GM19035 (cell line): ENCODE measurements at regions not wholly inside any gene's neighbourhood (a gene's known extent, or its start where the extent isn't known, plus 50 kb on each side); places are given as distances from the start of the nearest gene placed in this dataset.

Experiments used
- ATAC-seq: cut with Tn5 transposase; IDR thresholded peaks from one replicate; pipeline ENCODE4 v1.9.1; 2021; ENCODE audit not compliant: unreplicated experiment

- ATAC-seq = no peak
Measured at GRCh38 chr2:204470621-204471196, 74.6 kb upstream of the PARD3B start.

- no peak for ATAC-seq
Measured at GRCh38 chr2:204472375-204472774, 72.9 kb upstream of the PARD3B start.

GRCh38 chr2:204473224-204473623 is 72.1 kb upstream of the PARD3B start:
- ATAC-seq = no peak

- no peak for ATAC-seq
Measured at GRCh38 chr2:204475399-204475798, 69.9 kb upstream of the PARD3B start.

- ATAC-seq = no peak
Measured at GRCh38 chr2:204477358-204477950, 67.8 kb upstream of the PARD3B start.

GRCh38 chr2:204479557-204479956 is 65.7 kb upstream of the PARD3B start:
- no peak for ATAC-seq

- ATAC-seq = no peak
Measured at GRCh38 chr2:204480676-204481075, 64.6 kb upstream of the PARD3B start.

GRCh38 chr2:204483608-204484081 is 61.6 kb upstream of the PARD3B start:
- ATAC-seq = no peak

- ATAC-seq = no peak
Measured at GRCh38 chr2:204486321-204486720, 59.0 kb upstream of the PARD3B start.

- no peak for ATAC-seq
Measured at GRCh38 chr2:204486805-204487204, 58.5 kb upstream of the PARD3B start.

GRCh38 chr2:204487447-204488229 is 57.6 kb upstream of the PARD3B start:
- no peak for ATAC-seq

GRCh38 chr2:204491528-204491927 is 53.7 kb upstream of the PARD3B start:
- ATAC-seq = no peak

GRCh38 chr2:204492417-204492816 is 52.9 kb upstream of the PARD3B start:
- no peak for ATAC-seq

GRCh38 chr2:204494681-204495080 is 50.6 kb upstream of the PARD3B start:
- ATAC-seq = no peak

- ATAC-seq = no peak
Measured at GRCh38 chr2:204495381-204495780, 49.9 kb upstream of the PARD3B start.
